ENCODE measurements at regions not wholly inside any gene's neighbourhood (a gene's known extent, or its start where the extent isn't known, plus 50 kb on each side); places are given as distances from the start of the nearest gene placed in this dataset.
"Not testable (repeated sequence)": the region's sequence is repeated elsewhere in the genome, so short reads cannot be mapped to it uniquely, and the experiment has no call there.

DNA sequence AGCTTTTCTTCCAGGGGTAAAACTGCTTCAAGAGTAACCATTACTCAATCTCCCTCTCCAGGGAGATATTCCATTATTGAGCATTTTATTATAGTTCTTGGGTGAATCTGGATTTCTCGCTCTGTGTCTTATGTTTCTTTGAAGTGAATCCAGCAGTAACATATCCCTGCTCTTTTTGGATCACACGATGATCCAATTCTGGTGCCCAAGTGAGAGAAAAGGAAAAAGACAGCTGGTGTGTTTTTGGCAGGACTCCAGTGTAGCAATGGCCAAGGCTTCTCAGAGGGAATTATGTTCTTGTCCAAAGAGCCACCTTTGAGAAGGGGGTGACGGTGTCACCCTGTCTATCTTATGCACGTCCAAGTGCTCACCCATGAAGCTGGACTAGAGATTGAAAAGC lies 140.3 kb upstream of the ERRFI1 start:
- DNase-seq, result no peak

DNA sequence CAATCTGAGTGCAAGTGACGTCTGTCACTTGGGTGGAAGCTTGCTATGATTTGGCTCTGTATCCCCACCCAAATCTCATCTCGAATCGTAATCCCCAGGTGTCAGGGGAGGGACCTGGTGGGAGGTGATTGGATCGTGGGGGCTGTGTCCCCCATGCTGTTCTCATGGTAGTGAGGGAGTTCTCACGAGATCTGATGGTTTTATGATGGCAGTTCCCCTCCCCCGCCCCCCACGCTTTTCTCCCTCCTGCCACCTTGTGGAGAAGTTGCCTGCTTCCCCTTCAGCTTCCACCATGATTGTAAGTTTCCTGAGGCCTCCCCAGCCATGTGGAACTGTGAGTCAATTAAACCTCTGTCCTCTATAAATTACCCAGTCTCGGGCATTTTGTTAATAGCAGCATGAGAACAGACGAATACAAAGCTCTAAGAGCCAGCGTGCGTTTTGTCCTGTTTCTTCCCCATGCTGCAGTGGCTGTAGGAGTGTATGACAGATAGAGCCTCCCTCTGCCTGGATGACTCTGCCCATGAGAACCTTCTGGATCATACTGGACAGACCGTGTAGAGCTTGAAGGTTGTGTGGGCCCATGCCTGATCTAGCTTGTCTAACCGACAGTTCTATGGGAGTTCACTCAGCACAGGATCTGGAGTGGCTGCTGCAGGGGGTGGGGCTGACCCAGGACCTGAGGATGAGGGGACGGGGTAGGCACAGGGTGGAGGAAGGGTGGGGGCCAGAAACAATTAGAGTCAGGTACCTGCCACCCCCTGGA lies 139.7 kb upstream of the ERRFI1 start:
- DNase-seq, result no peak

DNA sequence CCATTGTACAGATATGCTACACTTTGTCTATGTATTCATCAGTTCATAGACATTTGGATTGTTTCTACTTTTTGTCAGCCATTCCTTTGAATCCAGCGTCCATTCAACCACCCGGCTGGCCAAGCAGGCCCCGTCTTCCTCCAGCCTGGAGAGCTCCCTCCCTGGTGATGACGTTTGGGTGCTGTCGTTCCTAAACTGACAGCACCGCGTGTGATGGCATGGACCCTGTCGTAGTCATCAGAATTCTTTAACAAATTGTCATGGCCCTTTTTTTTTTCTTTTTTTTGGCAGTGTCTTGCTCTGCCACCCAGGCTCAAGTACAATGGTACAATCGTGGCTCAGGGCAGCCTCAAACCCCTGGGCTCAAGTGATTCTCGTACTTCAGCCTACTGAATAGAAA lies 138.6 kb upstream of the ERRFI1 start:
- no peak for DNase-seq

DNA sequence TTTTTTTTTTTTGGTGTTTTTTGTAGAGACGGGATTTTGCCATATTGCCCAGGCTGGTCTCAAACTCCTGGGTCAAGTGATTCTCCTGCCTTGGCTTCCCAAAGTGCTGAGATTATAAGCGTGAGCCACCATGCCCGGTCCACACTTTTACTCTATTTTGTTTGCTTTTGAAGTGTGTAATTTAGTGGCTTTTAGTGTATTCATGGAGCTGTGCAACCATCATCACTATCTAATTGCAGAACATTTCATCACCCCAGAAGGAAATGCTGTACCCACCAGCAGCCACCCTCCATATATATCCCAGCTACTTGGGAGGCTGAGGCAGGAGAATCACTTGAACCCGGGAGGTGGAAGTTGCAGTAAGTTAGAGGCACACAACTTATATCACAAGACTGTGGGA lies 136.9 kb upstream of the ERRFI1 start:
- no peak for DNase-seq

DNA sequence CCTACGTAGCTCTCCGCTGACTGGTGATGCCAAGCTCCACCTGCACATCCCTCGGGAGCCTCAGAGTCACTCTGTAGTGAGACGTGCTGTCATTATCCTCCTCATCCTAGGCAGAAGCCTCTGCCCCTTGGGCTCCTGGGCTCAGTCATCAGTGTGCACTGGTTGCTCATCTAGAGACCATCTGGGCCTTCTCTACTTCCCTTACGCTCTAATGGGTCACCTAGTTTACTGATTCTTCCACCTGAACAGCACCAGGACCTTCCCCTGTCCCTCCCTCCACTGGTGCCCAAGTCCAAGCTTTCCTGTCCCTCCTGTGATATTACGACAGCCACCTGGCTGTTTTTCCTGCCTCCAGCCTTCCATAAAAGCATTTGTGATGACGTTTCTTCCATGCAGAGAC lies 136.1 kb upstream of the ERRFI1 start:
- DNase-seq, result no peak

DNA sequence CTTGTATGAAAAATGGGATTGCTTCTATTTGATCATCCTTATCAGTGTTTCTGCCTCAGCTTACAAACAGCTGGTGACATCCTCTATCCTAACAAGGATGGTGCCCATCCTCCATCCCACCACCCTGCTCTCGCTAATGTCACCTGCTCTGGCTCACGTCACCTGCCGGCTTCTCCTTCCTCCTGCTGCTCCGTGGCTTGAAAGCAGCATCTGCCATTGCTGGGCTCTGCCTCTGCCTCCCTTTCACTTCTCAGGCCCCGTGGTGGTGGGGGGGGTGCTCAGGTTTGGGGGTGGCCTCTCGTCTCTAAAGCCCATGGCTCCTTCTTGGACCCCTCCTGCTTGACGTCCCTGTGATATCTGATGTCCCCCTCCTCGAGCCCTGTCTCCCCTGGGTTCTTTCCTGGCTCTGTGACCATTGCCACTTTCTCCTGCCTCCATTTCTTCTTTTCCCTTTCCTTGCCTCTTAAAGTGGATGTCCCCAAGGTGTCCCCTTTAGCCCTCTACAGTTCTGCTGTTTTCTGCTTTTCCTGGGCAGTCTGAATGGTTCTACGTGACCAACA lies 135.5 kb upstream of the ERRFI1 start:
- DNase-seq, result no peak

DNA sequence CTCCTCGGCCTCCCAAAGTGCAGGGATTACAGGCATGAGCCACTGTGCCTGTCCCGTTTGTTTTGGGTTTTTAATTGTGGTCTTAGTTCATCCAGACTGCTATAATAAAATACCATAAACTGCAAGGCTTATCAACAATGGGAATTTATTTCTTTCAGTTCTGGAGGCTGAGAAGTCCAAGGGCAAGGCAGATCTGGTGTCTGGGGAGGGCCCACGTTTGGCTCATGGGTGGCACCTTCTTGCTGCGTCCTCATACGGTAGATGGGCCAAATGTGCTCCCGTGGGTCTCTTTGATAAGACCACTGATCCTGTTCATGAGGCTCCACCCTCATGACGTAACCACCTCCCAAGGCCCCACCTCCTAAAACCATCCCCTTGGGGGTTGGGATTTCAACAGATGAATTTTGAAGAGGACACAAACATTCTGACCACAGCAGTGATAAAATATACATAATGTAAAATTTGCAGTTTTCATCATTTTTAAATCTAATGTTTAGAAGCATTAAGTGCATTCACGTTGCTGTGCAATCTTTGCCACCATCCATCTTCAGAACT lies 133.4 kb upstream of the ERRFI1 start:
- no peak for DNase-seq

DNA sequence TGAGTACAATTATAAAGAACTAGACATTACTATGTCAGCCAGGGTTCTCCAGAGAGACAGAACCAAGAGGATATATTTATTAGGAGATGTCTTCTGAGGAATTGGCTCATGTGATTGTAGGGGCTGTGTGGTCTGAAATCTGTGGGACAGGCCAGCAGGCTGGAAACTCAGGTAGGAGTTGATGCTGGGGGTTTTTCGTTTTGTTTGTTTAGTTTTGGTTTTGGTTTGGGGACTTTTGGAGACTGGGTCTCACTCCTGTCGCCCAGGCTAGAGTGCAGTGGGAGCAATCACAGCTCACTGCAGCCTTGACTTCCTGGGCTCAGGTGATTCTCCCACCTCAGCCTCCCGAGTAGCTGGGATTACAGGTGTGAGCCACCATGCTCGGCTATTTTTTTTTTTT lies 132.9 kb upstream of the ERRFI1 start:
- no peak for DNase-seq

DNA sequence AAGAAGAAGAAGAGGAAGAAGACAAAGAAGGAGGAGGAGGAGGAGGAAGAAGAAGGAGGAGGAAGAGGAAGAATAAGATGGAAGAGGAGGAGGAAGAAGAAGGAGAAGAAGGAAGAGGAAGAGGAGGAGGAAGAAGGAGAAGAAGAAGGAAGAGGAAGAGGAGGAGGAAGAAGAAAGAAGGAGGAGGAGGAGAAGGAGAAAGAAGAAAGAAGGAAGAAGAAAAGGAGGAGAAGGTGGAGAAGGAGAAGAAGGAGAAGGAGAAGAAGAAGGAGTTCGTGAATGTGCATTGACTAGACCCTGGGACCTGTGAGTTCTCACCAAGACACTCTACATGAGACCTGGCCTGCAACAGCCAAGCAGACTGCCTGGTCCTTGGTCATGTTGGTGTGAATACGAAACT lies 131.7 kb upstream of the ERRFI1 start:
- no peak for DNase-seq

DNA sequence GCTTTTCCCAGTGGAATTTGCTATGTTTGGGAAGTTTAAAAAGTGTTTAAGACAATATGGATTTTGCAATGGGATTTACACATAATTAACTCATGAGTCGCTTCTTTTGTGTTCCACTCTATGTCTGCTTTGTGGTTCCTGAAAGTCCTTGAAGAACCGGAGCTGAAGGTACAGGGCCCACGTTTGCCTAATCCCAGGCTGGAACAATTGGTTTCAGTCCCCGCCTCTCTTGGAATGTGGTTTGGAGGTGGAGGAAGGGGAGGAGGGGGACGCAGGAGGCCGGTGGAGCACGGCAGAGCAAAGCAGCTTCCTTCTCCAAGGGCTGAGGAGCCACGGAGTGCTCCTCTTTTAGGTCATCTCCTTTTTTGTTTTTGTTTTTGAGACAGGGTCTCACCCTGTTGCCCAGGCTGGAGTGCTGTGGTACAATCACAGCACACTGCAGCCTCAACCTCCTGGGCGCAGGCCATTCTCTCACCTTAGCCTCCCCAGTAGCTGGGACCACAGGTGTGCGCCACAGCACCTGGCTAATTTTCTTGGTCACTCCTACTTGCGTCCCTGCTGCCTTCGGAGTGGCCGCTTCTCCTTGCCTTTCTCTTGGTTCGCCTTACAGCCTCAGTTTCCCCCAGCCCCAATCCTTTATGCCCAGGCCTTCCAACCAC lies 129.5 kb upstream of the ERRFI1 start:
- no peak for DNase-seq

DNA sequence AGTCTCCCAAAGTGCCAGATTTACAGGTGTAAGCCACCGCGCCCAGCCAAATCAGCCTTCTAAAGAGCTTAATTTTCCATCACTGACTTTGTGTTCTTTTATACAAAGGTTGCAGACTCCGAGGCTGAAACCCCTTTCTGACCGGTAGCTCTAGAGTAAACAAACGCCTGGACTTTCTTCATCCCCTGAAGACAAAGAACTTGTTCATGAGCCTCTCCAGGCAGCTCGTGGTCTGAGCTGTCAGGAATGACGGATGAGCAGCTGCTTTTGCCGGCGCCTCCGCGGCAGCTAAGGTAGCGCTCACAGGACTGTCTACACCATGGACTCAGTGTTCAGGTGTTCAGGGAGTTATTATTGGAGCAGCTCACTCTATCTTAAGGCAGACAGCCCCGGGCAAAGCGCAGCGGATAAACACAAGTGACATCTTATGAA lies 128.5 kb upstream of the ERRFI1 start:
- no peak for DNase-seq

DNA sequence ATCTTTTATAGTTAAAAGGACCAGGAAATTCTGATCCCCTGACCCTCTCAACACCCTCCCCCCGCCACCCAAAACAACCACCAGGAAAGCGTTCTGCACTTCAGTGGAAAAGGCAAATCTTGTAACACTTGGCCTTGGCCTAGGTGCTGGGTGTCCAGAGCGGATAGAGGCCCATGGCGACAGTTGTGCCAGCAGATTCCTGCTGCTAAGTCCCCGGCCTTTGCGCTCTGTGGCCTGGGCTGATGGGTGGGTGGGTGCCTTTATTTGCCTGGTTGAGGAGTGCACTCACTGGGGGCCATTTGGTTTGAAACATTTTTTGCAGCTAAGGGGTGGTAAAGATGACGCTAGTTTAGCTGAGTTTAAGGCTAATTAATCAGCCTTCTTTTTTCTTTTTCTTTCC lies 127.9 kb upstream of the ERRFI1 start:
- no peak for DNase-seq

DNA sequence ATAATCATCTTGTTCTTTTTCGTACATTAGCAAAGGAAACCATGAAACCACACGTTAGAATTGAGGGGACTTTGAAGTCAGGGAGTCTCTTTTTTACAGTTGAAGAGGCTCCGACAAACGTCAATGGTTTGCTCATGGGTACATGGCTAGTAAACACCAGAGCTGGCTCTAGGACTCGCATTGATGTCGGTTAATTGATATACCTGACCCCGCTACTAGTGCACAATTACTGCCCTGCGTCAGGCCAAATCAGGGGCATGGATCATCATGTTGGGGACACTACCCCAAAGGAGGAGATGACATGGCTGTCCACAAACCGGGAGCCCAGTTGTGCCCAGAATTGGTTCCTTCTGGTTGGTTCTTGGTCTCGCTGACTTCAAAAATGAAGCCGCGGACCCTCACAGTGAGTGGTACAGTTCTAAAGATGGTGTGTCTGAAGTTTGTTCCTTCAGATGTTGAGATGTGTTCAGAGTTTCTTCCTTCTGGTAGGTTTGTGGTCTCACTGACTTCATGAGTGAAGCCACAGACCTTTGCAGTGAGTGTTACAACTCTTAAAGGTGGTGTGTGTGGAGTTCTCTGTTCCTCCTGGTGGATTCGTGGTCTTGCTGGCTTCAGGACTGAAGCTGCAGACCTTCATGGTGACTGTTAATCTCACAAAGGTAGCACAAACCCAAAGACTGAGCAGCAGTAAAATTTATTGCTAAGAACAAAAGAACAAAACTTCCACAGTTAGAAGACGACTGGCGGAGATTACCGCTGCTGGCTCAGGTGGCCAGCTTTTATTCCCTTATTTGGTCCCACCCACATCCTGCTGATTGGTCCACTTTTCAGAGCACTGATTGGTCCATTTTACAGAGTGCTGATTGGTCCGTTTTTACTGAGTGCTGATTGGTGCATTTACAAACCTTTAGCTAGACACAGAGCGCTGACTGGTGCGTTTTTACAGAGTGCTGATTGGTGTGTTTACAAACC lies 126.9 kb upstream of the ERRFI1 start:
- DNase-seq, result no peak

DNA sequence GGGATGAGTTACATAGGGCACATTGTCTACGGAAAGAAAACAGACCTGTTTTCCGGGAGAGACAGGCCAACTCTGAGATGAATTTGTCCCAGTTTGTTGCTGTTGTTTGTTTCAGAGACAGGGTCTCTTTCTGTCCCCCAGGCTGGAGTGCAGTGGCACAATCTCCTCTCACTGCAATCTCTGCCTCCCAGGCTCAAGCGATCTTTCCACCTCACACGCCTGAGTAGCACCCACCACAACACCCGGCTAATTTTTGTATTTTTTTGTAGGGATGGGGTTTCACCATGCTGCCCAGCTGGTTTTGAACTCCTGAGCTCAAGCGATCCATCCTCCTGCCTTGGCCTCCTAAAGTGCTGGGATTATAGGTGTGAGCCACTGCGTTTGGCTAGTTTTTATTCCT lies 125.5 kb upstream of the ERRFI1 start:
- DNase-seq, result no peak

DNA sequence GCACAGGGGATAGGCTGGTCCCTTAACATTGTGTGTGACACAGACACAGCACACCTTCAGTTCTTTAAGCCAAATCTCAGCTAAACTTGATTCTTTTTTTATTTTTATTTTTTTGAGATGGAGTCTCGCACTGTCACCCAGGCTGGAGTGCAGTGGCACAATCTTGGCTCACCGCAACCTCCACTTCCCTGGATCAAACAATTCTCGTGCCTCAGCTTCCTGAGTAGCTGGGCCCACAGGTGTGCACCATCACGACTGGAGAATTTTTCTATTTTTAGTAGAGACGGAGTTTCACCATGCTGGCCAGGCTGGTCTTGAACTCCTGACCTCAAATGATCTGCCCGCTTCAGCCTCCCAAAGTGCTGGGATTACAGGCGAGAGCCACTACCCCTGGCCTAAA lies 123.6 kb upstream of the ERRFI1 start:
- not testable (repeated sequence) for DNase-seq

DNA sequence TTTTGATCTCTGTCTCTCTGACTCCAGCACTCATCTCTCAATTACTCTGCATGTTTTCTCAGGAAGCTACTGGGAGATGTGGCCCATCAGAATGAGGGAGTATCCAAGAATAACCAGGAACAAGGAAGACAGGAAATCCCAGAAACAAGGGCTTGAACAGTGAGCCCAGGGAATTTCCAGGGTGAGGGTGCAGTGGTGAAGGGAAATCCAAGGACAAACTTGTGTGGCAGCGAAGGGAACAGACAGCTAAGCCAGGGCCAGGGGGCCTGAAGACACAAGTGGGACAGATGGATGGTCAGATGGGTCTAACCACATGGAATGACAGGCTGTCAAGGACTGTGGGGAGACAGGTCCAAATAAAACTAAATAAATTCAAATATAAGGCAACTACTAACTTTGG lies 121.8 kb upstream of the ERRFI1 start:
- DNase-seq, result no peak

DNA sequence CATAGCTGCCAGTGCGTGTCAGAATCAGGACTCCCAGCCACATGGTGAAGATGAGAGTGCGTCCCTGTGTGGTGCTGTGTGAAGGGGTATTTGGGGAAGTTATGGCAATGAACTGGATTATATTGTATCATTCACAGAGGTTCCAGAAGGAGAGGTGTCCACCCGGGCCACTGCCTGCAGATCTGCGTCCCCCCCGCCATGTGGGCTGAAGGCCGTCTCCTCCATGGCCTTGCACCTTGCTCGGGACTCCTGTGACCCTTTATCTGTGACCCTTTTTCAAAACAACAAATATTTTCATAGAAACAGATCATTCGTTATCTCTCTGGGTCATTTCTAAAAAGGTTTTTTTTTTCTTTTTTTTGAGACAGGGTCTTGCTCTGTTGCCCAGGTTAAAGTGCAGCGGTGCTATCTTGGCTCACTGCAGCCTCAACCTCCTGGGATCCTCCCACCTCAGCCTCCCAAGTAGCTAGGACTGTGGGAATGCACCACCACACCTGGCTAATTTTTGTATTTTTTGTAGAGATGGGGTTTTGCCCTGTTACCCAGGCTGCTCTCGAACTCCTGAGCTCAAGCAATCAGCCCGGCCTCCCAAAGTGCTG lies 120.2 kb upstream of the ERRFI1 start:
- DNase-seq, result no peak

DNA sequence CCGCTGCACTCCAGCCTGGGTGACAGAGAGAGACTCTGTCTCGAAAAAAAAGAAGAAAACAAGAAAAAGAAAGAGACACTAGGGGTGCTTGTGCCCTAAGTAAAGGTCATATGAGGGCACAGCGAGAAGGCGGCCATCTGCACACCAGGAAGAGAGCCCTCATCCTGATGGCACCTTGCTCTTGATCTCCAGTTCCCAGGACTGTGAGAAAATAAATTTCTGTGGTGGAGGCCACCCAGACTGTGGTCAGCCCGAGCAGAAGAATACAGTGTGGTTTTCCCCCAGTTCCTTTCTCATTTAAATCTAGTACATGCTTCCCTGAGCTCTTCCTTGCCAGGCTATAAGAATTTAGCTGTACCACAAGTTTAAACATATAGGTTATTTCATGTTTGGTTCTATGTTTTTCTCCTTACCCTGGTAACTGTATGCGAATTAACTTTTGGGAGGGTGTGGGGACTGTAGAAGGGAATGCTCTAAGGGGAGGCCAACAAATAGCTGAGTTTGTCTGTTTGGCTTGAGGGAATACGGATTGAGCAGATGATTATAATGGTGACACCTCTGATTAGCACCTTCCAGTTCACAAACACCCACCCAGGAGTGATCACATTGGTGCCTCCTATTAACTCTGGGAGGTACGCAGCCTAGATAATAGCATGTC lies 119.6 kb upstream of the ERRFI1 start:
- DNase-seq, result no peak

DNA sequence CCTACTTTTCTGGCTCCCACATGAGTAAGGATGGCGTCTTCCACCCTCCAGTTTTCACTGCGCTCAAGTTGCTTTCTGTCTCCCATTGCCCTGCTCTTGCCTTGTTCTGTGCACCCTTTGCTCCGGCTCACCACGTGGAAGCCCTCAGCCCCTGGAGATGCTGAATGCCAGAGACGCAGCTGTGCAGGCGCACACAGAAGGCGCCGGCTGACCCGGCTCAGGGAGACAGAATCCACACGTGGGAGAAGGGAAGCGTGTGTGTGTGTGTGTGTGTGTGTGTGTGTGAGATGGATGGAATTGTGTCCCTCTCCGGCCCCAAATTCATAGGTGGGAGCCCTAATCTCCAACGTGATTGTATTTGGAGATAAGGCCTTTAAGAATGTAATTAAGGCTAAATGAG lies 118.2 kb upstream of the ERRFI1 start:
- no peak for DNase-seq

DNA sequence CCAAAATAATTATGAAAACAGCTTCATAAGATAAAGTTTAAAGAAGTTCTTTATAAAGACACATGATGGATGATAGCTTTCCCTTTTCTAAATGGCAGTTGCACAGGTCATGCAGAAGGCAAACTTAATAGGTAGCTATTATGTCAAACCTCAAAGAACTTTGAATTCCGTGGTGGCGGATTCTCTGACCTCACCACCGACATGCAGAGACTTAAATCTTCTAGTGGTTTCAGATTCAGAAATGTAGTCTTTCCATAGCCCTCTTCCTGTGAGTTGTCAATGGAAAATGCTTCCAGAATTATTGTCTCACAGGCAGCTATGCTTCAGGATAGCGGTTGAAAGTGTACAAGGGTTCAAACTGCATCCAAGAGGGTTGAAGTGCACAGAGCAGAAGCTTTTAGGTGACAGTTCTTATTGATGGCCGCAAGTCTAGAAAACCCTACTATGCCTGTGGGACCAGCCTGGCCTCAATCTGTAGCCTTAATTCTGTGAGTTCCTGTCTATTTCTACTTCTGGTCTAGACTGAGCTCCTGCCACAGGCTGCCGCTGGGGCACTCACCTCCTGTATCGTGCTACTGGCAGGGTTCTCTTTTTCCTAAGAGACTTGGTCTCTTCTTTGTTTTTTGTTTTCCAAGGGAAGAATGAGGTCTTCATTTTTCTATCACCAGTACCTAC lies 117.0 kb upstream of the ERRFI1 start:
- no peak for DNase-seq

DNA sequence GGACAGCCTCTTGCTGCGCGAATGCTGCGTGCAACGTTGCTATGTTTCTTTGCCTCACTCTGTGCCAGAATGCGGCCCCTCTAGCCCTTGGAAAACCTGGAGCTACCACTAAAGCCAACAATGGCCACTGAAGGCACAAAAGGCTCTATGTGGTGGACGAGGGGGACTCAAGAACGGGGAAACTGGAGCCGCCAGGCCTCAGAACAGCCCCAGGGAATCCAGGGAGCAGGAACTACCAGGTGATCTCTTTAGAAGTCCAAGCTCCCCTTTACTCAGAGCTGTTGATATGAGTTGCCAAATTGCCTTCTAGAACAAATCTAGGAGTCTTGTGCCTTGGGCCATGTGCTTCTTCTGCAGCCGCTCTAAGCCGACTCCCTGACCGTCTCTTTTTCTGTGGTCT lies 113.8 kb upstream of the ERRFI1 start:
- no peak for DNase-seq
